Glutamatergic neuron (in vitro differentiated cells): ENCODE measurements at regions not wholly inside any gene's neighbourhood (a gene's known extent, or its start where the extent isn't known, plus 50 kb on each side); places are given as distances from the start of the nearest gene placed in this dataset.

Experiments used
- DNase-seq: peaks from one replicate; pipeline ENCODE4 v3.0.0; 2022
- H3K27ac Mint-ChIP-seq: one replicate; pipeline ENCODE4 v1.8.0; 2020; ENCODE audit warnings: mild to moderate bottlenecking, mixed read lengths, inconsistent platforms; ENCODE audit not compliant: unreplicated experiment
- H3K27me3 Mint-ChIP-seq: one replicate; pipeline ENCODE4 v1.8.0; 2020; ENCODE audit warnings: mild to moderate bottlenecking, moderate library complexity, mixed read lengths, inconsistent platforms; ENCODE audit not compliant: unreplicated experiment
- H3K36me3 Mint-ChIP-seq: one replicate; pipeline ENCODE4 v1.8.0; 2020; ENCODE audit warnings: mild to moderate bottlenecking, mixed read lengths, inconsistent platforms; ENCODE audit not compliant: unreplicated experiment
- H3K4me1 Mint-ChIP-seq: one replicate; pipeline ENCODE4 v1.8.0; 2020; ENCODE audit warnings: mild to moderate bottlenecking, low read depth, mixed read lengths, inconsistent platforms; ENCODE audit not compliant: unreplicated experiment
- H3K4me3 Mint-ChIP-seq: one replicate; pipeline ENCODE4 v1.8.0; 2020; ENCODE audit warnings: mild to moderate bottlenecking, mixed read lengths, inconsistent platforms; ENCODE audit not compliant: unreplicated experiment
- H3K9me3 Mint-ChIP-seq: one replicate; pipeline ENCODE4 v1.8.0; 2020; ENCODE audit warnings: mild to moderate bottlenecking, moderate library complexity, mixed read lengths, inconsistent platforms; ENCODE audit not compliant: unreplicated experiment
- CTCF ChIP-seq: fragments of 200-600 bp; sonication (generic); IDR thresholded peaks from one replicate; pipeline ENCODE4 v1.5.0; 2021; ENCODE audit not compliant: partially characterized antibody, unreplicated experiment

GRCh38 chr7:113664867-113665266, 253.9 kb downstream of the PPP1R3A start:
- TF ChIP-seq CTCF: no peak
- Mint-ChIP-seq H3K4me3 (no peak overlapping the region), H3K9me3 (peaks cover 2% of the 10 kb centered on the region), H3K27ac (no peak overlapping the region), H3K4me1 (no peaks in the 10 kb centered on the region), H3K36me3 (peaks cover 6% of the 10 kb centered on the region), H3K27me3 (no peaks in the 10 kb centered on the region)
- no peak for DNase-seq

GRCh38 chr7:113659416-113659815, 259.4 kb downstream of the PPP1R3A start:
- peaks cover 3% of the 10 kb centered on the region for H3K4me1 Mint-ChIP-seq
- TF ChIP-seq CTCF: no peak
- no peaks in the 10 kb centered on the region for H3K9me3 Mint-ChIP-seq
- DNase-seq: no peak
- H3K4me3 Mint-ChIP-seq: no peak overlapping the region
- H3K27me3 Mint-ChIP-seq: peaks cover 2% of the 10 kb centered on the region
- H3K36me3 Mint-ChIP-seq: no peaks in the 10 kb centered on the region
- H3K27ac Mint-ChIP-seq: no peak overlapping the region

- no peak overlapping the region for H3K27ac Mint-ChIP-seq
- H3K4me1 Mint-ChIP-seq: peaks cover 3% of the 10 kb centered on the region
- H3K36me3 Mint-ChIP-seq: no peaks in the 10 kb centered on the region
- no peak overlapping the region for H3K4me3 Mint-ChIP-seq
- peaks cover 2% of the 10 kb centered on the region for H3K27me3 Mint-ChIP-seq
- TF ChIP-seq CTCF: no peak
- peaks cover 2% of the 10 kb centered on the region for H3K9me3 Mint-ChIP-seq
- no peak for DNase-seq
These were observed 261.2 kb downstream of the PPP1R3A start for GRCh38 chr7:113657603-113658002.

GRCh38 chr7:113652501-113652900, 266.3 kb downstream of the PPP1R3A start:
- no peaks in the 10 kb centered on the region for H3K36me3 Mint-ChIP-seq
- no peak for DNase-seq
- no peak overlapping the region for H3K27ac Mint-ChIP-seq
- peaks cover 2% of the 10 kb centered on the region for H3K27me3 Mint-ChIP-seq
- no peak for TF ChIP-seq CTCF
- H3K9me3 Mint-ChIP-seq: peaks cover 2% of the 10 kb centered on the region
- no peaks in the 10 kb centered on the region for H3K4me1 Mint-ChIP-seq
- no peak overlapping the region for H3K4me3 Mint-ChIP-seq

GRCh38 chr7:113649556-113649955, 269.3 kb downstream of the PPP1R3A start:
- Mint-ChIP-seq H3K4me1 (no peaks in the 10 kb centered on the region), H3K27ac (no peak overlapping the region), H3K27me3 (no peaks in the 10 kb centered on the region), H3K4me3 (no peak overlapping the region), H3K9me3 (peaks cover 2% of the 10 kb centered on the region), H3K36me3 (no peaks in the 10 kb centered on the region)
- no peak for DNase-seq
- no peak for TF ChIP-seq CTCF
